Activated CD4-positive, alpha-beta T cell treated with anti-CD3 and anti-CD28 coated beads, Interleukin-2, amount 10 ng/mL, durations not matched to agents 7 days and 5 days (primary cell): ENCODE measurements at regions not wholly inside any gene's neighbourhood (a gene's known extent, or its start where the extent isn't known, plus 50 kb on each side); places are given as distances from the start of the nearest gene placed in this dataset.

ENCODE experiments used
- CTCF ChIA-PET: fragments of 350-600 bp; sonication (Branson Sonifier 250); formaldehyde crosslinking; loops from one replicate; lab custom pipeline; 2021; ENCODE audit warnings: antibody characterized with exemption; lab: Charles Lee
- POLR2A ChIA-PET: fragments of 350-600 bp; sonication (Branson Sonifier 250); formaldehyde crosslinking; loops from one replicate; lab custom pipeline; 2021; ENCODE audit warnings: antibody characterized with exemption; lab: Charles Lee
- DNase-seq: peaks from one replicate; pipeline ENCODE4 v3.0.0-alpha.2; 2020
- H3K27ac Mint-ChIP-seq: one replicate; pipeline ENCODE4 v1.8.0; 2021; ENCODE audit warnings: mild to moderate bottlenecking, moderate library complexity, mixed read lengths
- H3K27me3 Mint-ChIP-seq: one replicate; pipeline ENCODE4 v1.8.0; 2021; ENCODE audit warnings: mixed read lengths
- H3K36me3 Mint-ChIP-seq: one replicate; pipeline ENCODE4 v1.8.0; 2021; ENCODE audit warnings: low read depth, mixed read lengths
- H3K4me1 Mint-ChIP-seq: one replicate; pipeline ENCODE4 v1.8.0; 2021; ENCODE audit warnings: mixed read lengths
- H3K4me3 Mint-ChIP-seq: one replicate; pipeline ENCODE4 v1.8.0; 2021; ENCODE audit warnings: mild to moderate bottlenecking, moderate library complexity, mixed read lengths
- H3K9me3 Mint-ChIP-seq: one replicate; pipeline ENCODE4 v1.8.0; 2021; ENCODE audit warnings: mixed read lengths

DNA sequence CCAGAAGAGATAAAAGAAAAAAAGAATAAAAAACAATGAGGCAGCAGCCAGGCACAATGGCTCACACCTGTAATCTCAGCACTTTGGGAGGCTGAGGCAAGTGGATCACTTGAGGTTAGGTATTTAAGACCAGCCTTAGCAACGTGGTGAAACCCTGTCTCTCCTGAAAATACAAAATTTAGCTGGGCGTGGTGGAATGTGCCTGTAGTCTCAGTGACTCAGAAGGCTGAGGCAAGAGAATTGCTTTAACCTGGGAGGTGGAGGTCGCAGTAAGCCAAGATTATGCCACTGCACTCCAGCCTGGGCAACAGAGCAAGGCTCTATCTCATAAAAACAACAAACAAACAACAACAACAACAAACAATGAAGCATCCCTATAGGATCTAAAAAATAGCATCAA lies 121.5 kb downstream of the HMHB1 start:
- DNase-seq: no peak
- Mint-ChIP-seq H3K36me3 (peaks cover 2% of the 10 kb centered on the region), H3K27ac (no peak overlapping the region), H3K27me3 (peaks cover 10% of the 10 kb centered on the region), H3K4me3 (no peak overlapping the region), H3K9me3 (peaks cover 16% of the 10 kb centered on the region), H3K4me1 (peaks cover 2% of the 10 kb centered on the region)
- POLR2A ChIA-PET: no interaction called here
- CTCF ChIA-PET: no interaction called here

DNA sequence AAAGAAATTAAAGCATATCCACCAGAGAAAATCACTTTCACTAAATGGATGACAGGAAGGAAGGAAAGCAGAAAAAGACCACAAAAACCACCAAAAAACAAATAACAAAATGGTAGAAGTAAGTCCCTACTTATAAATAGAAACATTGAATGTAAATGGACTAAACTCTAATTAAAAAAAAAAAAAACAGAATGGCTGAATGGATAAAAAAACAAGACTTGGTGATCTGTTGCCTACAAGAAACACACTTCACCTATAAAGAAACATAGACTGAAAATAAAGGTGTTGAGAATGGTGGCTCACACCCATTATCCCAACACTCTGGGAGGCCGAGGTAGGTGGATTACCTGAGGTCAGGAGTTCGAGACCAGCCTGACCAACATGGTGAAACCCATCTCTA lies 122.9 kb downstream of the HMHB1 start:
- POLR2A ChIA-PET: no interaction called here
- no peak overlapping the region for H3K27ac Mint-ChIP-seq
- CTCF ChIA-PET: interaction anchor here (0.7 kb wide), 1 partner anchor 1210 kb away, joined by 3 read pairs; no protein-coding TSS in a partner anchor

DNA sequence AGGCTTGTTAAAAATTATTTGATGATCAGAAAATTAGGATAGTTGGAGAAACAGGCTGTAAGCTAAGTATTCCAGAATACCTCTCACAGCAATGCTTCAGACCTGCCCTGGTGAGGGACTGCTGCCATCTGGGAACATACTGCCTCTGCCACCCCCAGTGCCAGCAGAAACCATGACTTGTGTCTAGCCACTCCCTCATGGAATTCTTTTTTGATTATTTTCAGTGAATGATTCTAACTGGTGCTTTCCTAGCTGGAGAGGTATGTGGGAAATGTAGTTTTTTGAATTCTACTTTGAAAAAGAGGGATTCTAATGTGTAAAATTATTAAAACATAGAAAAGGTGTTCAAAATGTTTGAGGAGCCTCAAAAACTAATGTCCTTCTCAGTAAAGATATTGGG lies 126.3 kb downstream of the HMHB1 start:
- H3K9me3 Mint-ChIP-seq: peaks cover 21% of the 10 kb centered on the region
- peaks cover 2% of the 10 kb centered on the region for H3K4me1 Mint-ChIP-seq
- POLR2A ChIA-PET: no interaction called here
- CTCF ChIA-PET: no interaction called here
- H3K27ac Mint-ChIP-seq: no peak overlapping the region
- H3K4me3 Mint-ChIP-seq: no peak overlapping the region
- H3K36me3 Mint-ChIP-seq: peaks cover 2% of the 10 kb centered on the region
- H3K27me3 Mint-ChIP-seq: peaks cover 10% of the 10 kb centered on the region
- no peak for DNase-seq

More for the DNA sequence above, 122.9 kb downstream of the HMHB1 start:
- Mint-ChIP-seq H3K4me1 (peaks cover 2% of the 10 kb centered on the region), H3K9me3 (peaks cover 16% of the 10 kb centered on the region), H3K27me3 (peaks cover 10% of the 10 kb centered on the region), H3K4me3 (no peak overlapping the region), H3K36me3 (peaks cover 2% of the 10 kb centered on the region)
- DNase-seq: no peak

DNA sequence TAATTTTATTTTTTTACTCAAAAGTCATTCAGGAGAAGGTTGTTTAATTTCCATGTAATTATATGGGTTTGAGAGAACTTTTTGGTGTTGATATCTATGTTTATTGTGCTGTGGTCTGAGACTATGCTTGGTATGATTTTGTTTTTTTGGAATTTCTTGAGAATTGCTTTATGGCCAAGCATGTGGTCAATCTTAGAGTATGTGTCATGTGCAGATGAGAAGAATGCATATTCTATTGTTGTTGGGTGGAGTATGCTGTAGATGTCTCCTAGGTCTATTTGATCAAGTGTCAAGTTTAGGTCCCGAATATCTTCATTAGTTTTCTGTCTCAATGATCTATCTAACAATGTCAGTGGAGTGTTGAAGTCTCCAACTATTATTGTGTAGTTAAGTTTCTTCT lies 134.9 kb downstream of the HMHB1 start:
- Mint-ChIP-seq H3K4me1 (no peaks in the 10 kb centered on the region), H3K9me3 (peaks cover 9% of the 10 kb centered on the region)
- CTCF ChIA-PET: no interaction called here

DNA sequence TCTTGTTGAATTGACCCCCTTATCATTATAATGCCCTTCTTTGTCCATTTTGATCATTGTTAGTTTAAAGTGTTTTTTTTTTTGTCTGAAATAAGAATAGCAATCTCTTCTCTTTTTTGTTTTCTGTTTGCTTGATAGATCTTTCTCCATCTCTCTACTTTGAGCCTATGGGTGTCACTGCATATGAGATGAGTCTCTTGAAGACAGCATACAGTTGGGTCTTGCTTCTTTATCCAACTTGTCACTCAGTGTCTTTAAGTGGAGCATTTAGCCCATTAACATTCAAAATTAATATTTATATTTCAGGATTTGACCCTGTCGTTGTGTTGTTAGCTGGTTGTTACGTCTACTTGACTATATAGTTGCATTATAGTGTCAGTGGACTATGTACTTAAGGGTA lies 135.4 kb downstream of the HMHB1 start:
- Mint-ChIP-seq H3K27me3 (peaks cover 11% of the 10 kb centered on the region), H3K27ac (no peak overlapping the region), H3K4me1 (no peaks in the 10 kb centered on the region), H3K36me3 (no peaks in the 10 kb centered on the region), H3K9me3 (peaks cover 9% of the 10 kb centered on the region), H3K4me3 (no peak overlapping the region)
- no peak for DNase-seq
- CTCF ChIA-PET: no interaction called here
- POLR2A ChIA-PET: no interaction called here

More for the DNA sequence above, 134.9 kb downstream of the HMHB1 start:
- no peak overlapping the region for H3K27ac Mint-ChIP-seq
- no peak overlapping the region for H3K4me3 Mint-ChIP-seq
- DNase-seq: no peak
- POLR2A ChIA-PET: no interaction called here
- H3K36me3 Mint-ChIP-seq: no peaks in the 10 kb centered on the region
- H3K27me3 Mint-ChIP-seq: peaks cover 11% of the 10 kb centered on the region

DNA sequence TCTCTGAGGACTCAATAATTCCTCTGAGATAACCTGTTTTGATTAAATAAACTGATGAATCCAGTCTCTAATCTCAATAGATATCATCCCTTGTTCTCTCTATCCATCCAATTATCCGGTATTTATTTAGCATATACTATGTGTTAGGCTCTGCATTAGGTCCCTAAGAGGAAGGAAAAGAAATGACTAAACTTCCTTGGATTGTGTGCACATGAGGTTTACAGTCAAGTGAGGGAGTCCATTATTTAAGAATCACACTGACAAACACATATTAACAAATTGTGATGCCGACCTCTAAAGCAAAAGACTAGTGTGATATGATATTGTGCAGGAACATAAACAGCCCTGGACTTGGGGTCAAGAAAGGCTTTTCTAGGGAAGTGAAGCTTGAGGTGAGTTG lies 140.8 kb downstream of the HMHB1 start:
- H3K27me3 Mint-ChIP-seq: peaks cover 4% of the 10 kb centered on the region
- H3K9me3 Mint-ChIP-seq: no peaks in the 10 kb centered on the region
- no peak overlapping the region for H3K27ac Mint-ChIP-seq
- CTCF ChIA-PET: no interaction called here
- H3K36me3 Mint-ChIP-seq: no peaks in the 10 kb centered on the region
- POLR2A ChIA-PET: no interaction called here
- no peak overlapping the region for H3K4me3 Mint-ChIP-seq
- no peak for DNase-seq
- no peaks in the 10 kb centered on the region for H3K4me1 Mint-ChIP-seq

DNA sequence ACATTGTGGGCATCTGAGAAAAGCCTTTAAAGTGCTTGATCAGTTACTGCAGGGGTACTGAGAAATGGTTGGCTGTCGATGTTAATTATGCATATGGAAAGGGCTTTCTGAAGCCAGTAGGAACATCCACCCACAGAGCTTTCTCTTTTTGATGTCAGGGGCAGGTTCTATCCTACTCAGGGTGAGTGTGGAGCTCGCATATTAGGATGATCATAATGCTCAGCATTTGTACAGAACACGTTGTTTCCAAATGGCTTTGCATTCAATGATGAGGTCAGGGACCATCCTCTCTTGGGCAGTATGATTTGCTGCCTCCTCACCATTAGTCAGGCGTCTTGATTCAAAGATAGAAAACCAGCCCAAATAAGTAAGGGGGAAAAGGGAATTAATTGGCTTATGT lies 141.9 kb downstream of the HMHB1 start:
- Mint-ChIP-seq H3K27me3 (peaks cover 4% of the 10 kb centered on the region), H3K36me3 (no peaks in the 10 kb centered on the region), H3K27ac (no peak overlapping the region), H3K9me3 (no peaks in the 10 kb centered on the region), H3K4me3 (no peak overlapping the region), H3K4me1 (no peaks in the 10 kb centered on the region)
- DNase-seq: no peak
- CTCF ChIA-PET: no interaction called here
- POLR2A ChIA-PET: interaction anchor here (0.7 kb wide), 1 partner anchor 236 kb away, joined by 6 read pairs; no protein-coding TSS in a partner anchor

DNA sequence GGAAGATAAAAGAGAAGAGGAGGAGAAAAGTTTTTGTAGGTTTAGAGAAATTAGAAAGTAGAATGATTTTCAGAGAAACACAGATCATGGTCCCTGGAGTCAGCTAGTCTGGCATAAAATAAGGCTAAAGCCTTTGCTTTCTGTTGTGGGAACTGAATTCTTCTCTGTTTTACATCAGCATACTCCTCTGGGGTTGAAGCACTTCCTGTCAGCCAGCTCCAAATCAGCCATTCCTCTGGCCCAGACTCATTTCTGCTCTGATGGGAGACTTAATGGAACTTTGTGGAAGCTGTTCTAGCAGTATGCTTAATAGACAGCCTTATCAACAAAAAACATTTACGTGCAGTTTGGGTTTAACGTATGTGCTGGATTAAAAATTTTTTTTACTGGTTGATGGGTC lies 143.2 kb downstream of the HMHB1 start:
- no peak for DNase-seq
- CTCF ChIA-PET: interaction anchor here (0.7 kb wide), 1 partner anchor 39 kb away, joined by 6 read pairs; no protein-coding TSS in a partner anchor
- Mint-ChIP-seq H3K36me3 (no peaks in the 10 kb centered on the region), H3K4me1 (no peaks in the 10 kb centered on the region), H3K27me3 (peaks cover 3% of the 10 kb centered on the region), H3K4me3 (no peak overlapping the region), H3K27ac (no peak overlapping the region), H3K9me3 (no peaks in the 10 kb centered on the region)
- POLR2A ChIA-PET: no interaction called here

DNA sequence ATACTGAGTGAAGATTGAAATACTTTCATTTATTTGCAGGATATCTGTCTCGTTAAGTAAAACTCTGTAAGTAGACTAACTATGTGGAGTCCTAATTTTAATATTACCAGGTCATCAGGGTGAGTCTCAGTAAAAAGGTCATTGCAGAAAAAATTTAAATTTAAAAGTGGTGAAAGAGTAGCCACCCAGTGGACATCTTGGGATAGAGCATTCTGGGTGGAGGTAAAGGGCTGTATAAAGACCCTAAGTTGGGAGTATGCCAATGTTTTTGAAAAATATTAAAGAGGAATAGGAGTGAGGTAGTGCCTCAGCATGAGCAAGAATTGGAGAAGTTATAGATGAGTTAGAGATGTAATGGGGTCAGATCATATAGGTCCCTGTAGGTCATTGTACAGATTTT lies 145.5 kb downstream of the HMHB1 start:
- CTCF ChIA-PET: no interaction called here
- H3K27me3 Mint-ChIP-seq: peaks cover 3% of the 10 kb centered on the region
- no peaks in the 10 kb centered on the region for H3K9me3 Mint-ChIP-seq
- H3K4me3 Mint-ChIP-seq: no peak overlapping the region
- no peaks in the 10 kb centered on the region for H3K36me3 Mint-ChIP-seq
- no peak for DNase-seq
- no peaks in the 10 kb centered on the region for H3K4me1 Mint-ChIP-seq
- H3K27ac Mint-ChIP-seq: no peak overlapping the region
- POLR2A ChIA-PET: no interaction called here

DNA sequence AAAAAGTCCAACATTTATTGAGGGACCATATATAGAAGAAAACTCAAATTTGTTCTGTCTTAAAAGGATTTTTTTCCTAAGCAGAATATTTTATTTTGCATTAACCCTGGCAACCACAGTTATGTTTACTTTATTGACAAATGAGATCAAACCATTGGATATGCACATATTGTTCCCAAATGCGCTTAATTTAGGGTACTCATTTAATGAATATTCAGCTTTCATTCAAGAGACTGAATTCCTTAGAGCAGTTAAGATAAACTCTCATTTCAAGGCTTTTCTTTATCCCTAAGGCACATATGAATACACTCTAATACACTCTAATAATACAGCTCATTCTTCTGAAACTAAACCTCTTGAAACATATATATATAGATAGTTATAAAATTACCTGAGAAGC lies 150.2 kb downstream of the HMHB1 start:
- no peaks in the 10 kb centered on the region for H3K36me3 Mint-ChIP-seq
- CTCF ChIA-PET: interaction anchor here (0.6 kb wide), 1 partner anchor 12 kb away, joined by 3 read pairs; no protein-coding TSS in a partner anchor
- POLR2A ChIA-PET: no interaction called here
- no peak for DNase-seq
- no peaks in the 10 kb centered on the region for H3K4me1 Mint-ChIP-seq
- no peaks in the 10 kb centered on the region for H3K9me3 Mint-ChIP-seq
- H3K27ac Mint-ChIP-seq: no peak overlapping the region
- peaks cover 2% of the 10 kb centered on the region for H3K27me3 Mint-ChIP-seq
- no peak overlapping the region for H3K4me3 Mint-ChIP-seq

DNA sequence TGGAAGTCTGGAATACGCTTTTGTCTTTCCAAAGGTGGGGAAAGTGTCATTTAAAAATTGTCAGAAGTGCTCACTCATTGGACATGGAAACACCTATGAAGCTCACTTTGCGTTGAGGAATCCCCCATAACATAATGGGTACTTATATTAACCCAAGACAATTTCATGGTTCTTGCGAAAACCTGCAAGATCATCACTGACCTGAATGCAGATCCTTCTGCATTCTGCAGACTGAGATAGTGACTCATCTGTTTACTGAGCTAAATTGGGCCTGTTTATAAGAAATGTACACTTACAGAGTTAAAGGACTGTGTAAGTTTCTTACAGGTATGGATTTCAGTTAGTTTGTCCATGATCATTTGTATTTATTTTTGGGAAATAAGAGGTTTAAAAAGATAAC lies 153.0 kb downstream of the HMHB1 start:
- DNase-seq: no peak
- H3K9me3 Mint-ChIP-seq: no peaks in the 10 kb centered on the region
- ChIA-PET CTCF (no interaction called here), POLR2A (no interaction called here)
- H3K27me3 Mint-ChIP-seq: peaks cover 5% of the 10 kb centered on the region
- no peak overlapping the region for H3K27ac Mint-ChIP-seq
- H3K4me3 Mint-ChIP-seq: no peak overlapping the region
- H3K4me1 Mint-ChIP-seq: no peaks in the 10 kb centered on the region
- H3K36me3 Mint-ChIP-seq: no peaks in the 10 kb centered on the region

DNA sequence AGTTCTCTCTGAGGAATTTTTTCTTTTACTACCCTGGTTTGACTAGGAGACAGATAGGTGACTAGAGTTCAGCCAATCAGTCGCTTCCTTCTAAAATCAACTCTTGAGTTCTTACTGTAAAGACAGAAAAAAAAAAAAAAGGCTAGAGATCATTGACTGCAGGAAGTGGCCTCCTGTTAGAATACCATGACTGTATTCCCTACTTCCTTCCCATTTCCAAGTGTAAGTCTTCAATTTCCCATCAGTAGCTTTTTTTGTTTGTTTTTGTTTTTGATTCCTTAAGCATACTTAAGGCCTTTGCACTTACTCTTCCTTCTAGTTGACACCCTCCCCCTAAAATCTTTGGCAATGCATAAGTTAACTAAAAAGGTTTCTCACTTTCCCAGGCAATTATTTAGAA lies 154.3 kb downstream of the HMHB1 start:
- ChIA-PET CTCF (no interaction called here), POLR2A (no interaction called here)
- Mint-ChIP-seq H3K36me3 (no peaks in the 10 kb centered on the region), H3K27me3 (peaks cover 15% of the 10 kb centered on the region), H3K4me3 (no peak overlapping the region), H3K4me1 (no peaks in the 10 kb centered on the region), H3K9me3 (no peaks in the 10 kb centered on the region), H3K27ac (no peak overlapping the region)
- no peak for DNase-seq

DNA sequence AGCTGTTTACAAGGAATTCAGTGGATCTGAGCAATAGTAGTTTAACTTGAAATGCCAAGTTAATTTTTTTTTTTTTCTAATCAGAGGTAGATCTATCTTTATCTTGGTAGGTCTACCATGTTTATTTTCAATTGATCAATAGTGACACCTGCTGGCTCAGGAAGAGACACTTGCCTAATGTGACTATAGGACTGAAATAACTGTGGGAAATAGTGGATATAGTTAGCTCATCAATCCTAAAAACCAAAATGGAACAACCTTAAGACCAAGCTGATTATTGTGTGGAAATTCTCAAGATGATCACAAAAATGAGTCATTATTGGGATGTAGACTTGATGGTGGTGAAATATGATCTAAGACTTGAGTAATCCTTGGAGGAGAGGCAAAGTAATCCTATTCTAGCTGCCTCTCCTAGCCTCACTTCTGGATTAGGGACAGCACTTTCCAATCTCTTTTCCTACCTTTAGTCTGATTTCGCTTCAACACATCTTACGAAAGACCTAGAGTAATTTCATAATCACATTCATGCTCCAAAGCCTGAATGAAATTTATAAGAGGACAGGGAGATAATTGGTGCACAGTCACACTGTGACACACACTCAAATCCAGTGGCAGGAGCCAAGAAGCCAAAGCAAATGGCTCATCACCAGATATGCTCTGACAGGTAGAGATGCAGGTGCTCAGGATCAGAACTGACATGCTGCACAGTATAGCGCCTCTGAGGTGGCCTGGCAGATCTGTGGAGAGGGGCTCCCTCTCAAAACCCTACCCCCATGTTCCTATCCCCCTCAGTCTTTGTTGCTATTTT lies 156.3 kb downstream of the HMHB1 start:
- POLR2A ChIA-PET: no interaction called here
- Mint-ChIP-seq H3K27ac (no peak overlapping the region), H3K9me3 (no peaks in the 10 kb centered on the region), H3K4me1 (no peaks in the 10 kb centered on the region), H3K4me3 (no peak overlapping the region), H3K27me3 (peaks cover 18% of the 10 kb centered on the region), H3K36me3 (no peaks in the 10 kb centered on the region)
- CTCF ChIA-PET: interaction anchor here (0.6 to 1.4 kb wide), 6 partner anchors 46 to 955 kb away, joined by 3 to 4 read pairs (median 3); no protein-coding TSS in a partner anchor
- peak; percentile 34 for DNase-seq
